AG09319 (cell line): ENCODE measurements at regions not wholly inside any gene's neighbourhood (a gene's known extent, or its start where the extent isn't known, plus 50 kb on each side); places are given as distances from the start of the nearest gene placed in this dataset.

Source experiments
- DNase-seq: peaks from one replicate; pipeline ENCODE4 v3.0.0-alpha.2; 2010; ENCODE audit warnings: low read depth; ENCODE audit errors: extremely low read depth
- CTCF ChIP-seq: IDR thresholded peaks from 2 replicates; pipeline ENCODE4 v1.5.1; 2011; ENCODE audit warnings: low read depth, mild to moderate bottlenecking, inconsistent platforms, low read length, moderate library complexity

- TF ChIP-seq CTCF, result no peak
- no peak for DNase-seq
Measured at GRCh38 chr6:4304927-4305455, 169.6 kb upstream of the ECI2 start.

GRCh38 chr6:4303638-4304037 lies 168.3 kb upstream of the ECI2 start:
- no peak for TF ChIP-seq CTCF
- DNase-seq, result no peak

GRCh38 chr6:4302524-4302923 lies 167.1 kb upstream of the ECI2 start:
- TF ChIP-seq CTCF, result no peak
- no peak for DNase-seq

GRCh38 chr6:4301871-4302270 lies 166.5 kb upstream of the ECI2 start:
- DNase-seq, result no peak
- TF ChIP-seq CTCF, result no peak

GRCh38 chr6:4300917-4301316 lies 165.5 kb upstream of the ECI2 start:
- no peak for DNase-seq
- TF ChIP-seq CTCF, result no peak

GRCh38 chr6:4299476-4299875 lies 164.1 kb upstream of the ECI2 start:
- TF ChIP-seq CTCF, result no peak
- no peak for DNase-seq

- DNase-seq, result no peak
- no peak for TF ChIP-seq CTCF
Measured at GRCh38 chr6:4297348-4297747, 162.0 kb upstream of the ECI2 start.
